Endothelial cell of umbilical vein (primary cell): ENCODE measurements at regions not wholly inside any gene's neighbourhood (a gene's known extent, or its start where the extent isn't known, plus 50 kb on each side); places are given as distances from the start of the nearest gene placed in this dataset.

Experiments used
- BruUV-seq: library from RNA; stranded (reverse); fragments of 400-500 nt; replicated peaks from 2 replicates; lab custom pipeline; 2021; lab: Mats Ljungman, UMichigan
- CTCF ChIA-PET: fragments of 300-600, 350-600 bp; sonication (Branson Sonifier 250); formaldehyde crosslinking; loops from one replicate; lab custom pipeline; 2021; ENCODE audit warnings: antibody characterized with exemption, inconsistent platforms; lab: Charles Lee
- POLR2A ChIA-PET: fragments of 300-600, 350-600 bp; sonication (Branson Sonifier 250); formaldehyde crosslinking; loops from one replicate; lab custom pipeline; 2021; ENCODE audit warnings: antibody characterized with exemption, inconsistent platforms; lab: Charles Lee
- DNase-seq: peaks from one replicate; pipeline ENCODE4 v3.0.0-alpha.2; 2011; ENCODE audit warnings: low read depth, low spot score
- FAIRE-seq: peaks from 2 replicates; lab custom pipeline; 2011; peaks lifted over from hg19 to GRCh38; lab: Jason Lieb, UNC
- H2AFZ ChIP-seq: 2 replicates; pipeline ENCODE4 v1.6.0; 2012; ENCODE audit warnings: low read depth, low read length, control low read depth, inconsistent platforms
- H3K27ac ChIP-seq: 2 replicates; pipeline ENCODE4 v1.5.1; 2011; ENCODE audit warnings: low read depth, mild to moderate bottlenecking, control low read depth, low read length, moderate library complexity; ENCODE audit not compliant: insufficient read depth
- H3K27me3 ChIP-seq, 2 experiments: 2 replicates each; pipeline versions ENCODE4 v1.6.0 to v1.6.1; 2011; ENCODE audit warnings: low read length in 2 of 2, mixed read lengths in 1 of 2; ENCODE audit not compliant: control insufficient read depth in 2 of 2, insufficient read depth in 2 of 2
- H3K36me3 ChIP-seq, 2 experiments: 2 replicates in 1 of 2; 3 replicates in 1 of 2; pipeline ENCODE4 v1.5.1; 2011; ENCODE audit warnings: low read length in 2 of 2, mild to moderate bottlenecking in 1 of 2, moderate library complexity in 1 of 2; ENCODE audit not compliant: control insufficient read depth in 2 of 2, insufficient read depth in 2 of 2; ENCODE audit errors: extremely low read depth in 1 of 2
- H3K4me1 ChIP-seq: 3 replicates; pipeline ENCODE4 v1.5.1; 2011; ENCODE audit warnings: mild to moderate bottlenecking, low read length; ENCODE audit not compliant: control insufficient read depth, insufficient read depth; ENCODE audit errors: extremely low read depth
- H3K4me2 ChIP-seq: 2 replicates; pipeline ENCODE4 v1.6.1; 2011; ENCODE audit warnings: low read length, control low read depth, mixed read lengths; ENCODE audit not compliant: insufficient read depth
- H3K4me3 ChIP-seq, 3 experiments: fragments of 200-600 bp in 1 of 3; sonication (generic), shearing (Covaris generic) in 1 of 3; replicated peaks in 1 of 3; 2 replicates each; pipeline ENCODE4 v1.5.1; 2011 to 2016; ENCODE audit warnings: control low read depth in 3 of 3, low read length in 3 of 3, mild to moderate bottlenecking in 2 of 3, inconsistent platforms in 1 of 3, low read depth in 1 of 3, moderate library complexity in 1 of 3; ENCODE audit not compliant: insufficient read depth in 1 of 3
- H3K79me2 ChIP-seq: 2 replicates; pipeline ENCODE4 v1.6.0; 2012; ENCODE audit warnings: low read length, inconsistent platforms; ENCODE audit not compliant: control insufficient read depth, insufficient read depth
- H3K9ac ChIP-seq: replicated peaks from 2 replicates; pipeline ENCODE3; 2011; ENCODE audit warnings: low read length, control low read depth; ENCODE audit not compliant: insufficient read depth; ENCODE audit errors: extremely low read depth
- H3K9me1 ChIP-seq: replicated peaks from 3 replicates; pipeline ENCODE4 v1.6.0; 2011; ENCODE audit warnings: mild to moderate bottlenecking, low read length; ENCODE audit not compliant: control insufficient read depth, insufficient read depth; ENCODE audit errors: extremely low read depth
- H3K9me3 ChIP-seq: replicated peaks from 2 replicates; pipeline ENCODE4 v1.5.1; 2012; ENCODE audit warnings: low read length, inconsistent platforms; ENCODE audit not compliant: control insufficient read depth, insufficient read depth
- H4K20me1 ChIP-seq: replicated peaks from 2 replicates; pipeline ENCODE3; 2011; ENCODE audit warnings: mild to moderate bottlenecking, low read length; ENCODE audit not compliant: control insufficient read depth, insufficient read depth; ENCODE audit errors: extremely low read depth
- EZH2 ChIP-seq: IDR thresholded peaks from 2 replicates; pipeline ENCODE4 v1.6.1; 2012; ENCODE audit warnings: borderline replicate concordance, low read depth, mild to moderate bottlenecking, moderate library complexity, low read length, inconsistent platforms; ENCODE audit not compliant: severe bottlenecking
- FOS ChIP-seq: IDR thresholded peaks from 2 replicates; pipeline ENCODE4 v1.6.1; 2011; ENCODE audit warnings: mild to moderate bottlenecking, low read length, moderate library complexity, borderline replicate concordance; ENCODE audit not compliant: insufficient read depth
- GATA2 ChIP-seq: IDR thresholded peaks from 2 replicates; pipeline ENCODE4 v1.7.0; 2011; ENCODE audit warnings: low read depth, mild to moderate bottlenecking, moderate library complexity, mixed read lengths, low read length; ENCODE audit not compliant: insufficient read length, insufficient read depth
- JUN ChIP-seq: IDR thresholded peaks from 2 replicates; pipeline ENCODE4 v1.6.1; 2011; ENCODE audit warnings: borderline replicate concordance, low read depth; ENCODE audit not compliant: insufficient read length, insufficient read depth
- MYC ChIP-seq: IDR thresholded peaks from one replicate; pipeline ENCODE4 v1.6.1; 2011; ENCODE audit warnings: mild to moderate bottlenecking, low read depth, low read length
- POLR2A ChIP-seq: IDR thresholded peaks from 2 replicates; pipeline ENCODE4 v1.6.1; 2012; ENCODE audit warnings: low read depth, mild to moderate bottlenecking, control low read depth, low read length
- POLR2AphosphoS5 ChIP-seq: IDR thresholded peaks from 2 replicates; pipeline ENCODE4 v1.6.1; 2012; ENCODE audit warnings: low read depth, mild to moderate bottlenecking, control low read depth, low read length, moderate library complexity; ENCODE audit not compliant: insufficient read depth
- dilution Hi-C: fragments of 300-500 bp; cut with MboI; formaldehyde crosslinking; loops from one replicate; pipeline ENCODE4 v1.15.0; 2019; ENCODE audit warnings: low sequenced_read_pairs; ENCODE audit not compliant: extremely low pct_ligation_motif_present
- intact Hi-C: fragments of 100-400 bp; cut with micrococcal nuclease; formaldehyde crosslinking; loops from one replicate; pipeline ENCODE4 v1.10.0; 2022
- TF ChIP-seq, protein P1 (sequence below), 2 donors: IDR thresholded peaks; 1 replicate in 1 of 2; 2 replicates in 1 of 2; pipeline ENCODE4 v1.5.1; 2011; ENCODE audit warnings: low read length in 2 of 2, mild to moderate bottlenecking in 2 of 2, moderate library complexity in 2 of 2, control low read depth in 1 of 2, inconsistent platforms in 1 of 2, low read depth in 1 of 2; ENCODE audit not compliant: insufficient read depth in 1 of 2; ENCODE audit errors: extremely low read depth in 1 of 2
- TF ChIP-seq, protein P2 (sequence below): IDR thresholded peaks from 2 replicates; pipeline ENCODE4 v1.6.1; 2011; ENCODE audit not compliant: insufficient read depth, insufficient read length

DNA sequence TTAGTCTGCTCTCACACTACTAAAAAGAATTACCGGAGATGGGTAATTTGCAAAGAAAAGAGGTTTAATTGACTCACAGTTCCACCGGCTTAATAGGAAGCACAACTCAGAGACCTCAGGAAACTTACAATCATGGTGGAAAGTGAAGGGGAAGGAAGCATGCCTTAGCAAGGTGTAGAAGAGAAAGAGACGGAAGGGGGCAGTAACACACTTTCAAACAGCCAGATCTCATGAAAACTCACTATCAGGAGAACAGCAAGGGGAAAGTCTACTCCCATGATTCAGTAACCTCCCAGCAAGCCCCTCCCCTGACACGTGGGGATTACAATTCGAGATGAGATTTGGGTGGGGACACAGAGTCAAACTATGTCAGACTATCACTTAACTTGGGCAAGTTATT, 236.6 kb upstream of the ANO3 start:
- no peaks in the 10 kb centered on the region for H4K20me1 ChIP-seq
- no peaks in the 10 kb centered on the region for H3K27me3 ChIP-seq
- H3K4me1 ChIP-seq: no peaks in the 10 kb centered on the region
- H3K79me2 ChIP-seq: no peaks in the 10 kb centered on the region
- CTCF ChIA-PET: no interaction called here
- no peak overlapping the region for H2AFZ ChIP-seq
- TF ChIP-seq, protein P1, sequence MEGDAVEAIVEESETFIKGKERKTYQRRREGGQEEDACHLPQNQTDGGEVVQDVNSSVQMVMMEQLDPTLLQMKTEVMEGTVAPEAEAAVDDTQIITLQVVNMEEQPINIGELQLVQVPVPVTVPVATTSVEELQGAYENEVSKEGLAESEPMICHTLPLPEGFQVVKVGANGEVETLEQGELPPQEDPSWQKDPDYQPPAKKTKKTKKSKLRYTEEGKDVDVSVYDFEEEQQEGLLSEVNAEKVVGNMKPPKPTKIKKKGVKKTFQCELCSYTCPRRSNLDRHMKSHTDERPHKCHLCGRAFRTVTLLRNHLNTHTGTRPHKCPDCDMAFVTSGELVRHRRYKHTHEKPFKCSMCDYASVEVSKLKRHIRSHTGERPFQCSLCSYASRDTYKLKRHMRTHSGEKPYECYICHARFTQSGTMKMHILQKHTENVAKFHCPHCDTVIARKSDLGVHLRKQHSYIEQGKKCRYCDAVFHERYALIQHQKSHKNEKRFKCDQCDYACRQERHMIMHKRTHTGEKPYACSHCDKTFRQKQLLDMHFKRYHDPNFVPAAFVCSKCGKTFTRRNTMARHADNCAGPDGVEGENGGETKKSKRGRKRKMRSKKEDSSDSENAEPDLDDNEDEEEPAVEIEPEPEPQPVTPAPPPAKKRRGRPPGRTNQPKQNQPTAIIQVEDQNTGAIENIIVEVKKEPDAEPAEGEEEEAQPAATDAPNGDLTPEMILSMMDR (IDR thresholded peaks at IDR 0.05; ENCODE audit: extremely low read depth in 1 of 2, insufficient read depth in 1 of 2, low read depth in 1 of 2, low read length in 2 of 2): no peak
- TF ChIP-seq POLR2A (no peak), EZH2 (no peak), GATA2 (no peak), JUN (no peak), POLR2AphosphoS5 (no peak), MYC (no peak), FOS (no peak)
- TF ChIP-seq, protein P2, sequence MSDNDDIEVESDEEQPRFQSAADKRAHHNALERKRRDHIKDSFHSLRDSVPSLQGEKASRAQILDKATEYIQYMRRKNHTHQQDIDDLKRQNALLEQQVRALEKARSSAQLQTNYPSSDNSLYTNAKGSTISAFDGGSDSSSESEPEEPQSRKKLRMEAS: no peak
- H3K9me1 ChIP-seq: no peaks in the 10 kb centered on the region
- no peak overlapping the region for H3K4me3 ChIP-seq
- POLR2A ChIA-PET: no interaction called here
- H3K36me3 ChIP-seq: no peaks in the 10 kb centered on the region
- H3K27ac ChIP-seq: no peak overlapping the region
- FAIRE-seq (no peak), DNase-seq (no peak)
- H3K9ac ChIP-seq: no peak overlapping the region
- intact Hi-C loops (no loop called here), dilution Hi-C loops (no loop called here)
- no peaks in the 10 kb centered on the region for H3K9me3 ChIP-seq
- H3K4me2 ChIP-seq: no peak overlapping the region
- BruUV-seq: no TSS peak
